Activated T-cell treated with anti-CD3 and anti-CD28 coated beads for 4 hours (primary cell): ENCODE measurements at regions not wholly inside any gene's neighbourhood (a gene's known extent, or its start where the extent isn't known, plus 50 kb on each side); places are given as distances from the start of the nearest gene placed in this dataset.
"Not testable (repeated sequence)": the region's sequence is repeated elsewhere in the genome, so short reads cannot be mapped to it uniquely, and the experiment has no call there.

Experiments used
- DNase-seq: peaks from one replicate; pipeline ENCODE4 v3.0.0-alpha.2; 2020

DNA sequence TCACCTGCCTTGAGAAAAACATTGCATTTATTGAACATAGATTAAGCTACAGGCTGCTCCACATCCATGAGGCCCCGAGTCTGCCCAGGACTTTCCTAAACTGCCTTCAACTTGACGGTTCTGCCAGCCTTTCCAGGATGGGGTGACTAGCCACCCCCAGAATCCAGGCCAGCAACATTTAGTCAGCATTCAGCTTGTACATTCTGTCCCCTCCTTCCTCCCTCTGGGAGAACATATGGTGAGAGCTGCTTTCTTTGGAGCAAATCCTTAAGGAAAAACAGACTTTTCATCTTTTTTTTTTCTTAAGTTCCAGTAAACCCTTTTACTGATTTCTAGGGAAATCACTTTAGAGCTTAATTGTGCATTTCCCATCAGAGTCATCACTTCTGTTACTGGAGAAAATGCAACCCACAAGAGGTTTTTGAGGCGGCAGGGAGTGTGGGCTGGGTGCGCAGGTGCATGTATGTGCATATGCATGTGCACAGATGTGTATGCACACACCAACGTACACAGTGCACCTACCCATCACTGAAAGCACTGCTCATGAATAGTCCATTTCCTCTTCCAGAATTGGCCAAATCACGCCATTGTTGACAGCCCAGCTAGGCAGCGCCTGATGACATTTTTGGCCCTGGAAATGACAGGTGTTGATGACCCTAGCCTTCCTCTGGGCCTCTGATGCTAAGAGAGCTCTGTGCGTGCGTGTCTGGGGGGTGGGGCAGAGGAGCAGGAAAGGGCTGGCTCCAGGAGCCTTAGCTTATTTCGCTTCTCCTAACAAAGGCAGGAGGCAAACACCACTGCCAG lies 145.6 kb downstream of the HSD17B3 start:
- DNase-seq: no peak

- DNase-seq: no peak
Measured at GRCh38 chr9:96154081-96154480, 147.9 kb downstream of the HSD17B3 start.

DNA sequence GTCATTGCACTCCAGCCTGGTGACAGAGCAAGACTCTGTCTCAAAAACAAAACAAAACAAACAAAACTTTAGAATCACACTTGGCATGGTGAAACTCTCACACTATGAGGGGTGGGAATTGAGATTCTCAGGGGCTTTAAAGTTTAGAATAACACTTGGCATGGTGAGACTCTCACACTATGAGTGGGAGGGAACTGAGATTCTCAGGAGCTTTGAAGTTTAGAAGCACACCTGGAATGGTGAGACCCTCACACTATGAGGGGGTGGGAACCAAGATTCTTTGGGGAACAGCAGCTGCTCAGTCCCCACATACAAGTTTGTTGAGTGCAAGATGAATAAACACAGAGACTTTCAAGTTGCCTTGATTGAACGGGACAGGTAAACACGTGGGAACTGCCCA lies 149.4 kb downstream of the HSD17B3 start:
- no peak for DNase-seq

- DNase-seq: peak; percentile 35
Measured at GRCh38 chr9:96150324-96151227, 151.4 kb downstream of the HSD17B3 start.

DNA sequence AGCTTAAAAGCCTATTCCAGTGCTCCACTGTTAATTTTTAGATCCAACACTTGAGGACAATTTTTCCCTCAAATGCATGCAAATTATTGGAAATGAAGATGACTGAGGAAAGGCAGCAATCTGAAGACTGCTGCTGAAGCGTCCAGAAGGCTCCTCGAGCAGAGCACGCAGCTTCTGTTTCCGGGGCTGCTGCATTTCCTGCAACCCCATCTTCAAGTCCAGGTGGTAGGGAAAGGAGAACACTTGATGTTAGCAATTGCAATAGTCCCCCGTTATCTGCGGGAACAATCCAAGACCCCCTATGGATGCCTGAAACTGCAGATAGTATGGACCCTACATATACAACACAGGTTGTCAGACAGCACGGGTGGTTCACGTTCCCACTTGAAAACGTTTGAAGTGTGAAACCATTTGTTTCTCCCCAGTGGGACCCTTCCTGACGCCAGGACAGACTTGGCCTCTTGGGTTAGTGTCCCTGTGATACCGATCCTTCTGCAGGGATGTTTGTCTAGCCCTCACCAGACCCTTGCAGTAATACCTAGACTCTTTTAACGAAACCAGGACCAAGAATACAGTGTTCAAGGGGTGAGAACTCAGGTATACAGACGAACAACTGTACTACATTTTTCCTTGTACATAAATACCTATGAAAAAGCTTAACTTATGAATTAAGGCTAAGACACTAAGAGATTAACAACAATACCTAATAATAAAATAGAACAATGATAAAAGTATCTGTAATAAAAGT lies 152.3 kb downstream of the HSD17B3 start:
- DNase-seq: no peak

- no peak for DNase-seq
Measured at GRCh38 chr9:96148634-96149532, 153.1 kb downstream of the HSD17B3 start.

- not testable (repeated sequence) for DNase-seq
Measured at GRCh38 chr9:96147029-96147428, 154.9 kb downstream of the HSD17B3 start.

DNA sequence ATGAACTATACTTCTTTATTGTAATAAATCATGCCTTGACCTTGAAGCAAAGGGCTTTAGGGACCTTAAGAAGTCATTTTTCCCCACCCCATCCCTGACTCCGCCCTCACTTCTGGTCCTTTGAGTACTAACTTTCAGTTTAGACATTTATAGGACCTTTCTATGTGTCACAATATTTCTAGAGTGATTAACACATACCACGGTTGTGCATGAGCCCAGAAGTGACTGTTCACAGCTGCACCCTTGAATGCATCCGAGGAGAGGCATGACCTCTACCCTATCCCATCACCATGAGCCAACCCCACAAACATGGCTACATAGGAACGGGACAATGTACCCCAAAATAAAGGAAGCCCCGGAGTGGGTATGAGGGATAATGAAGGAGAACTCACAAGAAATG lies 160.3 kb downstream of the HSD17B3 start:
- DNase-seq: no peak

GRCh38 chr9:96141128-96141474 lies 160.9 kb downstream of the HSD17B3 start:
- no peak for DNase-seq

DNA sequence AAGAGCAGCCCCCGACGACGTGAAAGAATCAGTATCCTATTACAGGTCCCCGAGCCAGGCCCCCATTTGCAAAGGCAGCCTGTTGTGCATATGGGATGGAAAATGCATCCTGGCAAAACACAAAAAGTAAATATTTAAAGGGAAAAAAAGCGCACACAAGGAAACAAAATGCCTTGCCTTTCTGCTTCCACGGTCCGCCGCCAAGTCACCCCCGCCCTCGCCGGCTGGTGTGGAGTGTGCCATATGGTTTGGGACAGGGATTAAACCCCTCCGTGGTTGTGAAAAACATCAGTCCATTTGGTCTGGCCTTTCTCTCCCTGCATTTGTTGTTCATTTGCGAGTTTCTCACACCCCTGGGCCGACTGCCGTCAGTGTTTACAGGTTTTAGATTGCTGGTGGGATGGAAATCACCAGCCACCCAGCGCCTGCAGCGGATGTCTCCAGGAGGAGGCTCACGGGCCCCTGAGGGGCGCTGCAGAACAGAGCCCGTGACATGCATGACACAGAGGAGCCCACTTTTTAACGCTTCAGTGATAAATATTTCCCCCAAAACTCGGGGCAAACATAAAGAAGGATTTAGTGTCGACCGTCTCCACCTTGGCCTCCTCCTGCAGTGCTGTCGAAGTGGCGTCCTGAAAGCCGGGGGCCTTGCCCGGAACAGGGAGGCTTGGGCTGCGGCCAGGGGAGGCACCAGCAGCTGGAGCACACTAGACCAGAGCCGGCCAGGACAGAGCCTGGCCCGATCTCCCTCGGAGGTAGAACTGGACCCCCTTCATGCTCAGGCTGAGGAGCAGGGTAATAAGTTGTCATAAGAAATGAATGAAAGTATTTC lies 161.5 kb downstream of the HSD17B3 start:
- no peak for DNase-seq

GRCh38 chr9:96139592-96140295 lies 162.2 kb downstream of the HSD17B3 start:
- DNase-seq: no peak

- DNase-seq: no peak
Measured at GRCh38 chr9:96138616-96139015, 163.4 kb downstream of the HSD17B3 start.

GRCh38 chr9:96137671-96138429 lies 164.1 kb downstream of the HSD17B3 start:
- DNase-seq: no peak

- DNase-seq: no peak
Measured at GRCh38 chr9:96136992-96137670, 164.8 kb downstream of the HSD17B3 start.

GRCh38 chr9:96135753-96136290 lies 166.2 kb downstream of the HSD17B3 start:
- DNase-seq: no peak

DNA sequence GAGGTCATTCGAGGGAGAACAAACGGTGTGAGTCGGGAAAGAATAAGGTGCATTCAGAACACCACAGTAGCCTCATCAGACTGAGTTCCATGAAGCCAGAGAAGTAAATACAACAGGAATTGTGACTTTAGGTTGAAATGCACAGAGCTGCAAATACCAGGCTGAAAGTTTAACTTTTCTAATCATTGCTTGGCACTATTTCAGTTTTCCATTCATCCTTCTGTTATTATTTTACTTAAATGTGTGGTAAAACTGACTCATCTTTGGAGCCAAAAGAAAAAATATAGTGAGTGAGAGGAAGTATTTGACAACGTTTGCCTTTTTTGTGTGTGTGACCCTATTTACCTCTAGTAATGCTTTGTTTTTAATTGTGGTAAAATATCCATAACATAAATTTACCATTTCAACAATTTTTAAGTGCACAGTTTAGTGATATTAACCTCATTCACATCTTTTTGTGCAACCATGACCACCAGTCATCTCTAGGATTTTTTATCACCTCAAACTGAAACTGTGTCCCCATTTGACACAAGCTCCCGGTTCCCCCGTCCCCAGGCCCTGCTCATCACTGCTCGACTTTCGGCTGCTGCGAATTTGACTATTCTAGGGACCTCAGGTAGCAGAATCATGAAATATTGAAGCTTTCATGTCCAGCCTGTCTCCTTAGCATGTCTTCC lies 166.8 kb downstream of the HSD17B3 start:
- no peak for DNase-seq

DNA sequence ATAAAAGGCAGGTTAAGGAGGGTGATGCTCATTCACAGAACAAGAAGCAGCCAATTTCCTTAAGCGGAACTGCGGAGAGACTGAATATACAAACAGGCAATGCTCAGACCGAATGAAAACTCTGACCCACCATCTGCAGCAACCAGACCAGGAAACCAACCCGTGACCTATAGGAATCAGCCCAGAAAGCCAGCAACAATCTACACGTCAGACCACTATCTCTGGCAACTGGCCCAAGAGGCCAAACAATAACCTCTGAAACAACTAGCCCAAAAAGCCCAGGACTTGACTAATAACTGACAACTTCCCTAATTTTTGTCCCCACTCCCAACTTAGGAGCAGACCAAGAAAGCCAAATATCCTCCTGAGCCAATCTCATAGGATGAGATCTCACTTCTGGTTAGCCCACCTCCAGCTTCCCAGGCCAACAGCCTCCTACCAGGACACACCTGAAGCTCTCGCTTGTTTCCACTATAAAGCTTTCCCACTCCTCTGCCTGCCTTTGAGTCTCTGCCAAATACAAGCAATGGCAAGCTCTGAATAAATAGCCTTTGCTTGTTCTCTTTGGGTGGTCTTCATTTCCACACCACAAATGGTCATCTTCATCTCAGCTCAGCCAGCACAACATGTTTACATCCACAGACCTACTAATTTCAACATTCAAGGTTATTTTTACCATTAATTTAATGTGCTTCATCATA lies 168.5 kb downstream of the HSD17B3 start:
- DNase-seq: no peak

GRCh38 chr9:96131825-96132224 lies 170.2 kb downstream of the HSD17B3 start:
- no peak for DNase-seq
